ENCODE measurements at regions not wholly inside any gene's neighbourhood (a gene's known extent, or its start where the extent isn't known, plus 50 kb on each side); places are given as distances from the start of the nearest gene placed in this dataset.

DNA sequence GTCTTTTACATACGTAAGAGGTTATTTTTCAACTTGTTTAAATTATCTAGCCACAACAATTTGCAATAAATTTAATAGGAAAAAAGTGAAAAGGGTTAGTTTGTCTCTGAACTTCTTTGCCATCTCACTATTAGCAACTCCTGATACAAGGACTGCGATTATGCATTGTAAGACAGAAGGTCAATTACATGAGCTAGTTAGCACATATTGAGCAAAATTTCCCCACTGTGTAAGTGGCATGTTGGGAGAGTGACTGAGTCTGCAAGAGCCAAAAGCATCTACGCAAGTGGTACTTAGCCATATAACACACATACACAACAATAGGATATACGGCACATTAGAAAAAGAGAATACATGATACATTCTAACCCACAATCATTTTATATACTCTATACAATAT, 927.2 kb downstream of the STPG2 start:
- Mint-ChIP-seq H3K4me3 (ENCODE audit: unreplicated experiment) (no peak overlapping the region), H3K36me3 (ENCODE audit: insufficient read depth, unreplicated experiment) (no peaks in the 10 kb centered on the region), H3K9me3 (ENCODE audit: unreplicated experiment) (no peaks in the 10 kb centered on the region), H3K4me1 (ENCODE audit: low read depth, unreplicated experiment) (no peaks in the 10 kb centered on the region), H3K27me3 (ENCODE audit: insufficient read depth, unreplicated experiment) (peaks cover 3% of the 10 kb centered on the region), H3K27ac (ENCODE audit: unreplicated experiment) (no peak overlapping the region)
- BruUV-seq (replicated peaks), result no TSS peak
- ChIA-PET POLR2A (no interaction called here), CTCF (no interaction called here)
- Histone ChIP-seq H3K27me3 (replicated peaks; ENCODE audit: control insufficient read depth, insufficient read depth, low read length) (no peaks in the 10 kb centered on the region), H3K4me1 (no peaks in the 10 kb centered on the region), H3K36me3 (ENCODE audit: control insufficient read depth, insufficient read depth, low read length) (no peaks in the 10 kb centered on the region), H3K9me3 (no peaks in the 10 kb centered on the region), H3K4me3 (ENCODE audit: low read depth, low read length) (no peak overlapping the region)
- no peak for DNase-seq
- intact Hi-C loops (cut with micrococcal nuclease; ENCODE audit: unreplicated experiment), result no loop called here
- TF ChIP-seq CTCF (IDR thresholded peaks at IDR 0.05; ENCODE audit: insufficient read depth in 1 of 2, low read depth in 1 of 2, low read length in 1 of 2, severe bottlenecking in 1 of 2, unreplicated experiment in 1 of 2), result no peak

DNA sequence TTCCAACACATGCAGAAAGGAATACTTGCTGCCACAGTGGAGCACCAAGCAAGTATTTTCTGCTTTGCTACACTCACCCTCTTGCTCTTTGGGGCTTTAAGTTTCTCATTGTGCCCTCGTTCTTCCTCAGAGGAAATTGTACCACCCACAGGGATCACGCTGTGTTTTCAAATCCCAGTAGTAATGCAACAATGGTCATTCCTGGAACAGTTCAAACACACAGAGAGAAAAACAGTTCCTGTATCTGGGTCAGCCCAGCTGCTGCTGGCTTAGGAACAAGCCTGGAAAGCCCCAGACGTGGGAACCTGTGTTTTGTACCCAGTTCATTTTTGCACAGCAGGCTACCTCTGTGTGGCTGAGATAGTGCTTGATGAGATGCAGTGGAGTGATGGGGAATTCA, 907.8 kb downstream of the STPG2 start:
- Histone ChIP-seq H3K4me3 (ENCODE audit: low read depth, low read length) (no peak overlapping the region), H3K9me3 (no peaks in the 10 kb centered on the region), H3K36me3 (ENCODE audit: control insufficient read depth, insufficient read depth, low read length) (no peaks in the 10 kb centered on the region), H3K4me1 (no peaks in the 10 kb centered on the region), H3K27me3 (replicated peaks; ENCODE audit: control insufficient read depth, insufficient read depth, low read length) (no peaks in the 10 kb centered on the region)
- Mint-ChIP-seq H3K36me3 (ENCODE audit: insufficient read depth, unreplicated experiment) (no peaks in the 10 kb centered on the region), H3K27ac (ENCODE audit: unreplicated experiment) (no peak overlapping the region), H3K27me3 (ENCODE audit: insufficient read depth, unreplicated experiment) (no peaks in the 10 kb centered on the region), H3K9me3 (ENCODE audit: unreplicated experiment) (no peaks in the 10 kb centered on the region), H3K4me1 (ENCODE audit: low read depth, unreplicated experiment) (no peaks in the 10 kb centered on the region), H3K4me3 (ENCODE audit: unreplicated experiment) (no peak overlapping the region)
- no peak for DNase-seq
- POLR2A ChIA-PET, result no interaction called here
- no TSS peak for BruUV-seq (replicated peaks)
- TF ChIP-seq CTCF (IDR thresholded peaks at IDR 0.05; ENCODE audit: insufficient read depth in 1 of 2, low read depth in 1 of 2, low read length in 1 of 2, severe bottlenecking in 1 of 2, unreplicated experiment in 1 of 2), result no peak
- CTCF ChIA-PET, result no interaction called here
- intact Hi-C loops (cut with micrococcal nuclease; ENCODE audit: unreplicated experiment), result no loop called here

DNA sequence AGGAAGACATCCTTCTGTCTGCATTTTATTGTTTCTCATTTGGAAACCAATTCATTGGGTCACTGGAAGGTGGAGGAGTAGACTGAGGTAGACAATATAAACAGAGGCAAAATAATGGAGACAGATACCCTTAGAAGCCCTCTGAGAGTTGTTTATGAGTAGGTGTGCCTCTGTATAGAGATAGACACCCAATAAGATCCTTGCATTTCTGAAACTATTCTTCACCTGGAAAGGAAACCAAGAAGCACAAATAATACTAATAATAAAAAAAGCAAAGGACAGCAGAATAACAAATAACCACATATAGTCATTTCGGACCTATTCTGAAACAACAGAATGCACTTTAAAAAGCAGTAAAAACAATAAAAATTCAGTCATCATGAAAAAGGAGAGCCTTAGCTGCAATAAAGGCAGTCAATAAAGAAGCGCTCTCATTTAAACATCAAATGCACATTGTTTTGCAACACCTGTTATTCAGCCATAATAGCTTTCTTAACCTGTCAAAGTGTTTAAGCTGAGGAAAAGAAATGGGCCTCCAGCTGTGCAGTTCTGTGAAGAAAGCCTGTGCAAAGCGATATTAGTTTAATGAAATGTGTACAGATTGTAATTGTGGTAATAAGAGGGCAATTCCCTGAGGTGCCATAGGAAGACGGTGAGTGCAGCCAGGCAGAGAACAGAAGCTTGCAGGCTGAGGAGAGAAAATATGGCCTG, 904.2 kb downstream of the STPG2 start:
- Mint-ChIP-seq H3K4me3 (ENCODE audit: unreplicated experiment) (no peak overlapping the region), H3K9me3 (ENCODE audit: unreplicated experiment) (no peaks in the 10 kb centered on the region), H3K27me3 (ENCODE audit: insufficient read depth, unreplicated experiment) (no peaks in the 10 kb centered on the region), H3K4me1 (ENCODE audit: low read depth, unreplicated experiment) (no peaks in the 10 kb centered on the region), H3K27ac (ENCODE audit: unreplicated experiment) (no peak overlapping the region), H3K36me3 (ENCODE audit: insufficient read depth, unreplicated experiment) (no peaks in the 10 kb centered on the region)
- Histone ChIP-seq H3K9me3 (no peaks in the 10 kb centered on the region), H3K4me1 (no peaks in the 10 kb centered on the region), H3K4me3 (ENCODE audit: low read depth, low read length) (no peak overlapping the region), H3K27me3 (replicated peaks; ENCODE audit: control insufficient read depth, insufficient read depth, low read length) (no peaks in the 10 kb centered on the region), H3K36me3 (ENCODE audit: control insufficient read depth, insufficient read depth, low read length) (no peaks in the 10 kb centered on the region)
- no peak for TF ChIP-seq CTCF (IDR thresholded peaks at IDR 0.05; ENCODE audit: insufficient read depth in 1 of 2, low read depth in 1 of 2, low read length in 1 of 2, severe bottlenecking in 1 of 2, unreplicated experiment in 1 of 2)
- no peak for DNase-seq
- intact Hi-C loops (cut with micrococcal nuclease; ENCODE audit: unreplicated experiment), result no loop called here
- CTCF ChIA-PET, result no interaction called here
- no TSS peak for BruUV-seq (replicated peaks)
- POLR2A ChIA-PET, result no interaction called here
